Uterus (tissue), 2 donors: ENCODE measurements at regions not wholly inside any gene's neighbourhood (a gene's known extent, or its start where the extent isn't known, plus 50 kb on each side); places are given as distances from the start of the nearest gene placed in this dataset.

Experiments used
- POLR2A ChIP-seq, 2 donors: fragments of 450-650 bp; IDR thresholded peaks; one replicate each; pipeline ENCODE4 v1.6.1; 2016; ENCODE audit warnings: antibody characterized with exemption in 2 of 2, mild to moderate bottlenecking in 1 of 2, moderate library complexity in 1 of 2
- TF ChIP-seq, protein P1 (sequence below), 4 experiments: fragments of 200-600 bp in 2 of 4; fragments of 450-650 bp in 2 of 4; sonication (generic) in 2 of 4; IDR thresholded peaks; one replicate each; pipeline ENCODE4 v1.5.1; 2016 to 2019; ENCODE audit warnings: antibody characterized with exemption in 4 of 4, mild to moderate bottlenecking in 2 of 4, moderate library complexity in 1 of 4

DNA sequence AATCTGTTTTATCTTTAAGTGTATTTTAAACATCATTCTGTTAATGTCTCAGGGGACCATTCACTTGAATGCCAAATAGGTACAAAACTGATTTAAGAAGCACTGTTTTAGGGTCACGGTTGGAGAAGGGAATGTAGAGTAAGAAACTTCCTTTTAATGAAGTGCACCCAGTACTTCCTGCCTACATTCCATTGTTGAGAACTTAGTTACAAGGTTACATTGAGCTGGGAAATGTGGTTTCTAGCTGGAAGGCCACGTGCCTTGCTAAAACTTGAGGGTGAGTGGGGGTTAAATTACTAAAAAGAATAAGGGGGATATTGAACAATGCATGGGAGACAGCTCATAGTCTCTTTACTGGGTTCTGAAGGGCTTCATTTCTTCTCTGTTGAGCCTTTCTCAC, 78.3 kb upstream of the TBC1D5 start:
- TF ChIP-seq, protein P1, sequence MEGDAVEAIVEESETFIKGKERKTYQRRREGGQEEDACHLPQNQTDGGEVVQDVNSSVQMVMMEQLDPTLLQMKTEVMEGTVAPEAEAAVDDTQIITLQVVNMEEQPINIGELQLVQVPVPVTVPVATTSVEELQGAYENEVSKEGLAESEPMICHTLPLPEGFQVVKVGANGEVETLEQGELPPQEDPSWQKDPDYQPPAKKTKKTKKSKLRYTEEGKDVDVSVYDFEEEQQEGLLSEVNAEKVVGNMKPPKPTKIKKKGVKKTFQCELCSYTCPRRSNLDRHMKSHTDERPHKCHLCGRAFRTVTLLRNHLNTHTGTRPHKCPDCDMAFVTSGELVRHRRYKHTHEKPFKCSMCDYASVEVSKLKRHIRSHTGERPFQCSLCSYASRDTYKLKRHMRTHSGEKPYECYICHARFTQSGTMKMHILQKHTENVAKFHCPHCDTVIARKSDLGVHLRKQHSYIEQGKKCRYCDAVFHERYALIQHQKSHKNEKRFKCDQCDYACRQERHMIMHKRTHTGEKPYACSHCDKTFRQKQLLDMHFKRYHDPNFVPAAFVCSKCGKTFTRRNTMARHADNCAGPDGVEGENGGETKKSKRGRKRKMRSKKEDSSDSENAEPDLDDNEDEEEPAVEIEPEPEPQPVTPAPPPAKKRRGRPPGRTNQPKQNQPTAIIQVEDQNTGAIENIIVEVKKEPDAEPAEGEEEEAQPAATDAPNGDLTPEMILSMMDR (IDR thresholded peaks at IDR 0.05): no peak
- no peak for TF ChIP-seq POLR2A (IDR thresholded peaks at IDR 0.05)
